ENCODE measurements at regions not wholly inside any gene's neighbourhood (a gene's known extent, or its start where the extent isn't known, plus 50 kb on each side); places are given as distances from the start of the nearest gene placed in this dataset.
"Not testable (repeated sequence)": the region's sequence is repeated elsewhere in the genome, so short reads cannot be mapped to it uniquely, and the experiment has no call there.

DNA sequence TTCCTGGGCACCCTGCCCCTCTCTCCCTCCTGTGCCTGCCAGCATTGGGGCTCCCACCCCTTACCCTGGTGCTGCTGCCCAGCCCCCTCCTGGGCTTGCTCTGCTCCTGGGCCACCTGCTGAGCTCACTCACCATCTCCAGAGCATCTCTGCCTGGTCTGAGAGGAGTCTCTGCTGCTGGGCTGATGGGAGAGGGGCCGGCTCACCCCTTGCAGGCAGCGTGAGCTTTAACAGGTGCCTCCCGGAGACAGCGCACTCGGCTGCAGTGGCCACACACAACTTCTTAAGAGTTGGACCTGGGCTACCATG, 721.7 kb downstream of the MATN1 start:
- Histone ChIP-seq H3K27me3 (ENCODE audit: control insufficient read depth in 1 of 2, insufficient read depth in 2 of 2, low read length in 2 of 2) (no peaks in the 10 kb centered on the region), H3K4me3 (ENCODE audit: low read depth in 1 of 2, low read length in 2 of 2) (no peak overlapping the region), H3K27ac (ENCODE audit: low read depth, low read length) (no peak overlapping the region), H3K9me3 (ENCODE audit: control insufficient read depth in 1 of 2, low read length in 2 of 2) (no peaks in the 10 kb centered on the region), H3K4me1 (ENCODE audit: control insufficient read depth in 1 of 2, insufficient read depth in 2 of 2, low read length in 2 of 2) (no peaks in the 10 kb centered on the region), H3K9ac (ENCODE audit: low read depth in 1 of 2, low read length in 2 of 2) (no peak overlapping the region), H3K36me3 (ENCODE audit: control insufficient read depth in 1 of 2, insufficient read depth in 2 of 2, low read length in 2 of 2) (no peaks in the 10 kb centered on the region)

DNA sequence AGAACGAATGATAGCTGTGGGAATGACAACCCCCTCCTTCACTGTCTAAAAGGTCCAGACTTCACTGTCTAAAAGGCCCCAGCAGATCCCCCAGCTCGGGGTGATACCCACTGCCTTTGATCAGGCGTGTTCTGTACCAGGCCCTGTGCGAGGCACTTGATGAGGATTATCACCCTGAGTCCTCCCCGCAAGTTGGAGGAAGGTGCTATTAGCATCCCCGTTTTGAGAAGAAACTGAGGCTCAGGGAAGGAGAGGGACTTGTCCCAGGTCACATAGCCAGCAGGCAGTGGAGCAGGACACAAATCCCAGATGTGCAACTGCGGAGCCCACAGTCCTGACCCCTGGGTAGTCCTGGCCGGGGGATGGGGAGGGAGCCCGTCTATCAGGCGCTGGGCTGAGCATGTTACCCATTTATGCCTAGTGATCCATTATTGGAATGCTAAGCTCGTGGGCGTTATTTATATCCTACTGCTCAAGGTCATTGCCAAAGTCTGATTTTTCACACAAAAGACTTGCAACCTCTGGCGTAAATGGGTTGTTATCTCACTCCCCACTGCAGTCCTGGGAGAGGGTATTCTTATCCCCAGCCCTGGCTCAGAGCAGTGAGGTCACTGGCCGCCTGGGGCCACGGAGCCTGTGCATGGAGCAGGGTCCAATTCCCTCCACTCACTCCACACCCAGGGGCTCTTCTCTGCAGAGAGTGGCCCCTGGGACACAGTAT, 722.2 kb downstream of the MATN1 start:
- Histone ChIP-seq H3K9me3 (ENCODE audit: control insufficient read depth in 1 of 2, low read length in 2 of 2) (no peaks in the 10 kb centered on the region), H3K36me3 (ENCODE audit: control insufficient read depth in 1 of 2, insufficient read depth in 2 of 2, low read length in 2 of 2) (no peaks in the 10 kb centered on the region), H3K4me3 (ENCODE audit: low read depth in 1 of 2, low read length in 2 of 2) (no peak overlapping the region), H3K4me1 (ENCODE audit: control insufficient read depth in 1 of 2, insufficient read depth in 2 of 2, low read length in 2 of 2) (no peaks in the 10 kb centered on the region), H3K27me3 (ENCODE audit: control insufficient read depth in 1 of 2, insufficient read depth in 2 of 2, low read length in 2 of 2) (no peaks in the 10 kb centered on the region), H3K27ac (ENCODE audit: low read depth, low read length) (no peak overlapping the region), H3K9ac (ENCODE audit: low read depth in 1 of 2, low read length in 2 of 2) (no peak overlapping the region)

DNA sequence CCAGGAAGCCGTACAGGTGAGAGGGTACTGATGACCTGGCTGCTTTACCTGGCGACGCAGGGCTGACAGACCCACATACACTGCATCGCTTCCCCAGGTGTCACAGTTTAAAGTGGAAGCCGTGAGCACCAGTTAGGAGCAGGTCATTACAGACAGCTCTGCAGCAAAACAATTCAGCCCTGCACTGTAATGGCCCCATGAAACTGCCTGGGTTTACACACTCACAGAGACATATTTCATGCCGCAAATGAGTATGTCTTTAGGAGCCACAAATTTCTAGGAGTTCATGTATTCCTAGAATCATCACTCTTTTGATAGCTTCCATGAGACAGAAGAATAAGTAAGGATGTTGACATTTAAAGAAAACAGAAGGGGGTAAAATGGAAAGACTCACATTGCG, 723.1 kb downstream of the MATN1 start:
- Histone ChIP-seq H3K4me1 (ENCODE audit: control insufficient read depth in 1 of 2, insufficient read depth in 2 of 2, low read length in 2 of 2) (no peaks in the 10 kb centered on the region), H3K4me3 (ENCODE audit: low read depth in 1 of 2, low read length in 2 of 2) (no peak overlapping the region), H3K27ac (ENCODE audit: low read depth, low read length) (no peak overlapping the region), H3K36me3 (ENCODE audit: control insufficient read depth in 1 of 2, insufficient read depth in 2 of 2, low read length in 2 of 2) (no peaks in the 10 kb centered on the region), H3K9ac (ENCODE audit: low read depth in 1 of 2, low read length in 2 of 2) (no peak overlapping the region), H3K9me3 (ENCODE audit: control insufficient read depth in 1 of 2, low read length in 2 of 2) (no peaks in the 10 kb centered on the region), H3K27me3 (ENCODE audit: control insufficient read depth in 1 of 2, insufficient read depth in 2 of 2, low read length in 2 of 2) (no peaks in the 10 kb centered on the region)

DNA sequence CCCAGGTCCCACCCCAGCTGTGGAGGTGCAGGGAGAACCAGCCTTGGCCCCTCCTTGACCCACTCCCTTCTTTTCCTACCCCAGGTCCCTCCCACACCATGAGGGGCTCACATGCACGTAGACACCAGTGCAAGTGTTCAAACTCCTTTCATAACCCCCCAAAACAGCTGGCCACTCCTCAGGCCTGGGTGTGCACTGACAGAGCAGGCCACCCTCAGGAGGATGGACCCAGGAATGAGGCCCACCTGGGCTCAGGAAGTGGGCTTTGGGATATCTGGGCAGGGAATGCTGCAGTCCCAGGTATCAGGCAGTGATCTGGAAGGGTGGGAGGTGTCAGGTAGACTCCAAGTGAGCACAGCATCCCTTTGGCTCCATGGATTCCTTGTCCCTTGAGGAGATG, 723.8 kb downstream of the MATN1 start:
- Histone ChIP-seq H3K4me1 (ENCODE audit: control insufficient read depth in 1 of 2, insufficient read depth in 2 of 2, low read length in 2 of 2) (no peaks in the 10 kb centered on the region), H3K9ac (ENCODE audit: low read depth in 1 of 2, low read length in 2 of 2) (no peak overlapping the region), H3K9me3 (ENCODE audit: control insufficient read depth in 1 of 2, low read length in 2 of 2) (peaks cover 0 to 2% of the 10 kb centered on the region in 2 donors), H3K27ac (ENCODE audit: low read depth, low read length) (no peak overlapping the region), H3K4me3 (ENCODE audit: low read depth in 1 of 2, low read length in 2 of 2) (no peak overlapping the region), H3K36me3 (ENCODE audit: control insufficient read depth in 1 of 2, insufficient read depth in 2 of 2, low read length in 2 of 2) (no peaks in the 10 kb centered on the region), H3K27me3 (ENCODE audit: control insufficient read depth in 1 of 2, insufficient read depth in 2 of 2, low read length in 2 of 2) (no peaks in the 10 kb centered on the region)

DNA sequence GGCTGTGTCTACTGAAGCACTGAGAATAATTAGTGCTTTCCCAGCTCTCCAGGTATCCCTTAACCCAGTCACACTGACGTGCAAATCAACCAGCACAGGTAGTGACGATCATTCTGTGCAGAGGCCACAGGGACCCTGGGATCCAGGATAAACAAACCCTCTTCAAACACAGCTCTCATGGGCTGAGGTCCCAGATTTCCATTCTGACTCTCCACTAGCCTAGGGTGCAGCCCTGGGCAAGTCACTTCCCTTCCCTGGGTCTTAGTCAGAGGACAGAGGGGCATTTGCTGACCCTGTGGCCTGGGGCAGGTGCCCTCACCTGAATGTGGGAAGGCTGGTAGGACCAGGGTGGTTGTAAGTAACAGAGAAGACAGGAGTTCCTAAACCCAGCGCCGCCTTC, 724.7 kb downstream of the MATN1 start:
- H3K27ac ChIP-seq (ENCODE audit: low read depth, low read length), result no peak overlapping the region
- H3K9me3 ChIP-seq (ENCODE audit: control insufficient read depth in 1 of 2, low read length in 2 of 2), result peaks cover 3 to 8% of the 10 kb centered on the region in 2 donors
- H3K36me3 ChIP-seq (ENCODE audit: control insufficient read depth in 1 of 2, insufficient read depth in 2 of 2, low read length in 2 of 2), result no peaks in the 10 kb centered on the region
- no peaks in the 10 kb centered on the region for H3K27me3 ChIP-seq (ENCODE audit: control insufficient read depth in 1 of 2, insufficient read depth in 2 of 2, low read length in 2 of 2)
- no peak overlapping the region for H3K9ac ChIP-seq (ENCODE audit: low read depth in 1 of 2, low read length in 2 of 2)
- H3K4me3 ChIP-seq (ENCODE audit: low read depth in 1 of 2, low read length in 2 of 2), result no peak overlapping the region
- H3K4me1 ChIP-seq (ENCODE audit: control insufficient read depth in 1 of 2, insufficient read depth in 2 of 2, low read length in 2 of 2), result no peaks in the 10 kb centered on the region

DNA sequence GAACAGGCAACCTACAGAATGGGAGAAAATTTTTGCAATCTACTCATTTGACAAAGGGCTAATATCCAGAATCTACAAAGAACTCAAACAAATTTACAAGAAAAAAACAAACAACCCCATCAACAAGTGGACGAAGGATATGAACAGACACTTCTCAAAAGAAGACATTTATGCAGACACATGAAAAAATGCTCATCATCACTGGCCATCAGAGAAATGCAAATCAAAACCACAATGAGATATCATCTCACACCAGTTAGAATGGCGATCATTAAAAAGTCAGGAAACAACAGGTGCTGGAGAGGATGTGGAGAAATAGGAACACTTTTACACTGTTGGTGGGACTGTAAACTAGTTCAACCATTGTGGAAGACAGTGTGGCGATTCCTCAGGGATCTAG, 725.6 kb downstream of the MATN1 start:
- not testable (repeated sequence) for H3K4me3 ChIP-seq (ENCODE audit: low read depth in 1 of 2, low read length in 2 of 2); H3K36me3 ChIP-seq (ENCODE audit: control insufficient read depth in 1 of 2, insufficient read depth in 2 of 2, low read length in 2 of 2); H3K27me3 ChIP-seq (ENCODE audit: control insufficient read depth in 1 of 2, insufficient read depth in 2 of 2, low read length in 2 of 2); H3K27ac ChIP-seq (ENCODE audit: low read depth, low read length); H3K4me1 ChIP-seq (ENCODE audit: control insufficient read depth in 1 of 2, insufficient read depth in 2 of 2, low read length in 2 of 2); H3K9ac ChIP-seq (ENCODE audit: low read depth in 1 of 2, low read length in 2 of 2)
- peaks cover 10 to 13% of the 10 kb centered on the region in 2 donors for H3K9me3 ChIP-seq (ENCODE audit: control insufficient read depth in 1 of 2, low read length in 2 of 2)

DNA sequence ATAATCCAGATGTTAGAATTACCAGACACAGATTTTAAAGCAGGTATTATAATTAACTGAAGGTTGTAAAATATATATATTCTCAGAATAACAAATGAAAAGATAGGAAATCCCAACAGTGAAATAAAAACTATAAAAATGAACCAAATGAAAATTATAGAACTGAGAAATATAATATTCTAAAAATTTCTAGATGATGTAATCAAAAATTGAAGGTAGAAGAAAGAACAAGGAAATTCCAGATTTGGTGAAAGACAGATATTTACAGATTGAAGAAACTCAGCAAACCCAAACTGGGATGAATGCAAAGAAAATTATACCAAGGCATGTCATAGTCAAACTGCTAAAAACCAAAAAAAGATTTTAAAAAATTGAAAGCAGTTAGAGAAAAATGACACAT, 729.4 kb downstream of the MATN1 start:
- Histone ChIP-seq H3K4me3 (ENCODE audit: low read depth in 1 of 2, low read length in 2 of 2) (no peak overlapping the region), H3K9me3 (ENCODE audit: control insufficient read depth in 1 of 2, low read length in 2 of 2) (peaks cover 10 to 13% of the 10 kb centered on the region in 2 donors), H3K27me3 (ENCODE audit: control insufficient read depth in 1 of 2, insufficient read depth in 2 of 2, low read length in 2 of 2) (no peaks in the 10 kb centered on the region), H3K9ac (ENCODE audit: low read depth in 1 of 2, low read length in 2 of 2) (no peak overlapping the region), H3K27ac (ENCODE audit: low read depth, low read length) (no peak overlapping the region), H3K4me1 (ENCODE audit: control insufficient read depth in 1 of 2, insufficient read depth in 2 of 2, low read length in 2 of 2) (no peaks in the 10 kb centered on the region), H3K36me3 (ENCODE audit: control insufficient read depth in 1 of 2, insufficient read depth in 2 of 2, low read length in 2 of 2) (no peaks in the 10 kb centered on the region)

DNA sequence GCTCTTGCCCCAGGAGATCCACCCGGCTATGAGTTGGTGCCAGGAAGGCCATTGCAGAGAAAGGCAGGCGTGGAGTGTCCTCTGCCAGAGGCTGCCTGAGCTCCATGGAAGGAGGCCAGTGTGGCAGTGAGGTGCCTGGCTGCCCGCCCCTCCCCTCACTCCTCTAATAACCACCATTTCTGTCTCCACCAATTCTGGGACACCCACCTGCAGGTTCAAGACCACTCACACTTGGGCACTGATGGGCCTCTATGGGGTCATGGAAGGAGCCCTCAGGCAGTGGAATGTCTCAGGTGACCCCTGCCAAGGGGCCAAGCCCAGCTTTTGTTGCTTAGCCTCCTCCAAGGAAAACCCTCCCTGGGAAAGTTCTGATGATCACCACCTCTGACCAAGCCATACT, 731.6 kb downstream of the MATN1 start:
- Histone ChIP-seq H3K27me3 (ENCODE audit: control insufficient read depth in 1 of 2, insufficient read depth in 2 of 2, low read length in 2 of 2) (no peaks in the 10 kb centered on the region), H3K27ac (ENCODE audit: low read depth, low read length) (no peak overlapping the region), H3K36me3 (ENCODE audit: control insufficient read depth in 1 of 2, insufficient read depth in 2 of 2, low read length in 2 of 2) (no peaks in the 10 kb centered on the region), H3K4me1 (ENCODE audit: control insufficient read depth in 1 of 2, insufficient read depth in 2 of 2, low read length in 2 of 2) (no peaks in the 10 kb centered on the region), H3K9ac (ENCODE audit: low read depth in 1 of 2, low read length in 2 of 2) (no peak overlapping the region), H3K4me3 (ENCODE audit: low read depth in 1 of 2, low read length in 2 of 2) (no peak overlapping the region), H3K9me3 (ENCODE audit: control insufficient read depth in 1 of 2, low read length in 2 of 2) (peaks cover 10 to 13% of the 10 kb centered on the region in 2 donors)

DNA sequence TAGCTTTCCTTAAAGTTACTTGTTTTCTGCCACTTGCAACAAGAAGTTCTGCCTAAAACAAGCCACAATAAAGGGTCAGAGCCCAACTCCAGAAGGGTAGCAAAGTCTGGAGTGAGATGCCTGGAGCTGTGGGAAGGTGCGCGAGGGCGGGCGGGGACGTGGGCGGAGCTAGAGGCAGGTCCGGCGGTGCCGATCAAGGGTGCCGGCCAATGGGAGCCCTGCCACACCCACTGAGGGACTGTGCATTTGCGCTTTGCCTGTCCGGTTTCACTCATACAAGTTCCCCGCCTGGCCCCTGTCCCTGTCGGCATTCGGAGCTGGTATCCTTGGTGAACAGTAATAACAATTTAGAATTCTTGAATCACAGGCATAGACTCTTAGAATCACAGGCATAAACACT, 732.4 kb downstream of the MATN1 start:
- no peaks in the 10 kb centered on the region for H3K4me1 ChIP-seq (ENCODE audit: control insufficient read depth in 1 of 2, insufficient read depth in 2 of 2, low read length in 2 of 2)
- no peak overlapping the region for H3K9ac ChIP-seq (ENCODE audit: low read depth in 1 of 2, low read length in 2 of 2)
- H3K36me3 ChIP-seq (ENCODE audit: control insufficient read depth in 1 of 2, insufficient read depth in 2 of 2, low read length in 2 of 2), result no peaks in the 10 kb centered on the region
- no peaks in the 10 kb centered on the region for H3K27me3 ChIP-seq (ENCODE audit: control insufficient read depth in 1 of 2, insufficient read depth in 2 of 2, low read length in 2 of 2)
- H3K4me3 ChIP-seq (ENCODE audit: low read depth in 1 of 2, low read length in 2 of 2), result no peak overlapping the region
- H3K27ac ChIP-seq (ENCODE audit: low read depth, low read length), result no peak overlapping the region
- H3K9me3 ChIP-seq (ENCODE audit: control insufficient read depth in 1 of 2, low read length in 2 of 2), result peaks cover 10 to 13% of the 10 kb centered on the region in 2 donors

DNA sequence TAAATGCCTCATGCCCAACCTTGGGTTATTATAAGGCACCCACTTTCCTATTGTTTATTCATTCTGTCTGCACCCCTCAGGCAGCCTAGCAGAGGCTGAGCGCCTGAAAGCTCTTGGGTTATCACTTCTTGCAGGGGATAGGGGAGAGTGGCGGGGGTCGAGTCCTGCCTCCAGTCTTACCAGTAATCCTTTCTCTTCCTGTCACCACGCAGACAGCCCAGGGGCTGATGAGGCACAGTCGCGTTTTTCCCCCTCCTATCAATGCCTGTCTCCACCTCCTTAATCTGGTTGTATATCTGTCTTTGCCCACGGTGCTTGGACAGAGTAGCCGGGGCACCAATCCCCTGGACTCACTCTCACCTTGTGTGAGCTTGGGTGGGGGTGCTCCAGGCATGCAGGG, 733.1 kb downstream of the MATN1 start:
- Histone ChIP-seq H3K9ac (ENCODE audit: low read depth in 1 of 2, low read length in 2 of 2) (no peak overlapping the region), H3K36me3 (ENCODE audit: control insufficient read depth in 1 of 2, insufficient read depth in 2 of 2, low read length in 2 of 2) (no peaks in the 10 kb centered on the region), H3K27me3 (ENCODE audit: control insufficient read depth in 1 of 2, insufficient read depth in 2 of 2, low read length in 2 of 2) (no peaks in the 10 kb centered on the region), H3K27ac (ENCODE audit: low read depth, low read length) (no peak overlapping the region), H3K4me1 (ENCODE audit: control insufficient read depth in 1 of 2, insufficient read depth in 2 of 2, low read length in 2 of 2) (peaks cover 0 to 3% of the 10 kb centered on the region in 2 donors), H3K4me3 (ENCODE audit: low read depth in 1 of 2, low read length in 2 of 2) (no peak overlapping the region), H3K9me3 (ENCODE audit: control insufficient read depth in 1 of 2, low read length in 2 of 2) (peaks cover 10 to 13% of the 10 kb centered on the region in 2 donors)

DNA sequence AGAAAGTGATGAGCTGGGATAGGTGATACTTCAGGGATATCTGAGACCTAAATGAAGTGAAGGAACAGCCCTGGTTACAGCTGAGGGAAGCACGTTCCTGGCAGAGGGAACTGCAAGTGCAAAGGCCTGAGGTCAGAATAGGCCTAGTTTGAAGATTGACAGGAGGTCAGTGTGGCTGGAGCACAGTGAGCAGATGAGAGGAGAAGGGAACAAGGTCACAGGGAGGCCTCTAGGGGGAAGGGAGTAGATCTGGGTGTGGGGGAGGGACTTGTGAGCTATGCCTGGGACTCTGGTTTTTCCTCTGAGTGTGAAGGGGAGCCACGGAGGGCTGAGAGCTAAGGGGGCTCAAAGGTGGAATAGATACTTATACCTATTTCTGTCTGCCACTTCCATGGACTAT, 736.4 kb downstream of the MATN1 start:
- Histone ChIP-seq H3K4me1 (ENCODE audit: control insufficient read depth in 1 of 2, insufficient read depth in 2 of 2, low read length in 2 of 2) (peaks cover 8 to 17% of the 10 kb centered on the region in 2 donors), H3K9ac (ENCODE audit: low read depth in 1 of 2, low read length in 2 of 2) (no peak overlapping the region), H3K27ac (ENCODE audit: low read depth, low read length) (no peak overlapping the region), H3K36me3 (ENCODE audit: control insufficient read depth in 1 of 2, insufficient read depth in 2 of 2, low read length in 2 of 2) (no peaks in the 10 kb centered on the region), H3K9me3 (ENCODE audit: control insufficient read depth in 1 of 2, low read length in 2 of 2) (no peaks in the 10 kb centered on the region), H3K27me3 (ENCODE audit: control insufficient read depth in 1 of 2, insufficient read depth in 2 of 2, low read length in 2 of 2) (no peaks in the 10 kb centered on the region), H3K4me3 (ENCODE audit: low read depth in 1 of 2, low read length in 2 of 2) (no peak overlapping the region)

All from duodenal mucosa (tissue), 2 donors.